ENCODE measurements at regions not wholly inside any gene's neighbourhood (a gene's known extent, or its start where the extent isn't known, plus 50 kb on each side); places are given as distances from the start of the nearest gene placed in this dataset.
"Not testable (repeated sequence)": the region's sequence is repeated elsewhere in the genome, so short reads cannot be mapped to it uniquely, and the experiment has no call there.

GRCh38 chr3:6655275-6655674, 205.6 kb upstream of the GRM7 start:
- no peak for DNase-seq

DNA sequence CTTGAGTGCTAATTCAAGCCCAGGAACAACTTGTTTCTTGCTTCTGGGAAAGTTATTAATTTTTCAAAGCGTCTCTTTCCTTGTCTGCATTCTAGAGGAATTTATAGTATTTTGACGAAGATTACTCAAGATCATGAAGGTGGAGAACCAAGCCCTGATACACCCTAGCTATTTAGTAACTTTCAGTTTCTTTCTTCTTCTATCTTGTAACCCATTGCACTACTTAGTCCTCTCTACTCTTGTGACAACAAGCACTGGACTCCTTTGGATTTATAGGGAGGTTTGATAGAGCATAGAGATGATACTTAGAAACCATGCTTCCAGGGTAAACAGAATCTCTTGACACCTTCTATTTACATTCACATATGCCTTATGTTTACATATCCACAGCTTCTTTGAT, 203.3 kb upstream of the GRM7 start:
- DNase-seq = no peak

- DNase-seq = no peak
These were observed 193.6 kb upstream of the GRM7 start for GRCh38 chr3:6667354-6667753.

DNA sequence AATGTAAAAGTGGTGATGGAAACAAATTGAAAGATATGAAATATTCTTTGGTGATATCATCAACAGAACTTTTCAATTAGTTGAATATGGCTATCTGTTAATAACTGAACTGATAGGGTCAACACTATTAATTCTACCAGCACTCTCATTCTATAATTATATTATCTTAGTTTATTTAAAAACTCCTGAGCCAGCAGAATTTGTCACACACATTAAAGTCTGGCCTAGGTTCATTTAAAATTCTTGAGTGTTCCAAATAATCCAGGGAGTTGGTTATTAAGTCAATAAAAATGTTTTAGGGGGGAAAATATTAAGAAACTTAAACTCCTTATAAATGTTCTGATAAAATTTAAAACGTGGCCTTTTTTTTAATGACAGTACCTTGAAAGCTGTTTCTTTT, 189.6 kb upstream of the GRM7 start:
- no peak for DNase-seq

DNA sequence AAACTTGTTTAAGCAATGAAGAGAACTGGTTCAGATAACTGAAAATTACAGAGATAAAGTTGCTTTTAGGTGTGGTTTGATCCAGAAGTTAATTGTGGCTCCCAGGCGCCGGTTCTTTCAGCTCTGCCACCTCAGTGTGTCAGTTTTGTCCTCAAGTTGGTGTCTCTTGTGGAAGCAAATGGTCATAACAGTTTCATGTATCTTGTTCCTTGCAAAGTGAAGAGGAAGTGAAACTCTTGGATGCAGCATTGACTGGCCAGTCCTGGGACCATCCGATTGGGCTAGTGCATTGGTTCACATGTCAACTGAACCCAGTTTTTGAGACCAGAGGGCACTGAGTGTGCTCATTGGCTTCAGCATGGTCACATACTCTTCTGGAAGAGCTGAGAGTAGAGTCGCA, 181.4 kb upstream of the GRM7 start:
- DNase-seq = no peak

GRCh38 chr3:6680119-6680806, 180.7 kb upstream of the GRM7 start:
- DNase-seq = no peak

- no peak for DNase-seq
These were observed 163.6 kb upstream of the GRM7 start for GRCh38 chr3:6697285-6697684.

GRCh38 chr3:6697722-6698121, 163.2 kb upstream of the GRM7 start:
- DNase-seq = no peak

DNA sequence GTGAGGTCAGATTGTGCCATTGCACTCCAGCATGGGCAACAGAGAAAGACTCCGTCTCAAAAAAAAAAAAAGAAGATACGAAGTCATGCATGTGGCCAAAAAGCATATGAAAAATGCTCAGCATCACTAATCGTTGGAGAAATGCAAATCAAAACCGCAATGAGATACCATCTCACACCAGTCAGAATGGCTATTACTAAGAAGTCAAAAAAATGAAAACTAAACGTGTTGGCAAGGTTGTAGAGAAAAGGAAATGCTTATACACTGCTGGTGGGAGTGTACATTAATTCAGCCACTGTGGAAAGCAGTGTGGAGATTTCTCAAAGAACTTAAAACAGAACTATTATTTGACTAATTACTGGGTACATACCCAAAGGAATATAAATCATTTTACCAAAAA, 156.1 kb upstream of the GRM7 start:
- not testable (repeated sequence) for DNase-seq

DNA sequence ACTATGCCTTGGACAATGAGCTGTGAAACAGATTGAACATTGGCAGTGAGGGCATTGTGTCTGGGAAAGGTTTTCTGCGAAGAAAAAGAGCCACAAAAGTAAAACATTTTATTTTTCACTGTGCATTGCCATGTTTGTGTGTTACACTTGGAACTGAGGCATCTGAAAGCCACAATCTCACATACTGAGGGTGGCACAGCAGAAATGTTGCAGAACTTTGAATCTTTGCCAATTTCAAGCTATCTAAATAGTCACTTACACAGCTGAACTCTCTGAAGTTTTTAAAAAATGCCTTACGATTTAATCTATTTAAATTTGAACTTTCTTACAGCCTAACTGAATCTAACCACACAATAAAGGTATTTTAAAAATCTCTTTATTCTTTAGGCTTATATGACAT, 154.1 kb upstream of the GRM7 start:
- no peak for DNase-seq

DNA sequence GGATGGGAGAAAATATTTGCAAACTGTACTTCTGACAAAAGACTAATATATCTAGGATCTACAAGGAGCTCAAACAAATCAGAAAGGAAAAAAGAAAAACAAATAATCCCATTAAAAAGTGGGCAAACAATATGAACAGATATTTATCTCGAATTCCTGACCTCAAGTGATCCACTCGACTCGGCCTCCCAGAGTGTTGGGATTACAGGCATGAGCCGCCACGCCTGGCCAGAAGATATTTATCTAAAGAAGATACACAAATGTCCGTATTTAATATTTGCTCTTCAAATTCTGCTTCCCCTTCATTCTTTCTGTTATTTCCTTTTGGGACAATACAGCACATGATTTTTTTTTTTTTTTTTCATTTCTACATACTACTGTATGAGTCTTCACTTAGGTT, 151.7 kb upstream of the GRM7 start:
- DNase-seq = no peak

- DNase-seq = no peak
These were observed 146.0 kb upstream of the GRM7 start for GRCh38 chr3:6714962-6715361.

DNA sequence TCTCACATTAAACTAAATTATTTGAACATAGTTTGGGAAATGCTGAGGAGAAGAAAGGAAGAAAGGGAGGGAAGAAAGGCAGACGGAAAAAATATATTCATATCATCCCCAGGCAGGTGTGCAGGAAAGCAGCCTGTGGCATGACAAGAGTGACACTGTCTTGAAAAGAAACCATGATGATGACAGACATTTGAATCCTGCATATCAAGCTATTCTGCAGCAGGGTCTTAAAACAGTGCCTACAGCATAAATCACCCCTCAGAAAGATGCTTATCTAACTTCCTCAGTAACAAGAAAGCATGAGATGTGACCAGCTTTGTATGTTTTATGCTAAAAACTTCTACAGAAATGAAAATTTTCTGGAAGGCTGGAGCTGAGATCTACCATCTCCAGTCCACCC, 144.5 kb upstream of the GRM7 start:
- no peak for DNase-seq

DNA sequence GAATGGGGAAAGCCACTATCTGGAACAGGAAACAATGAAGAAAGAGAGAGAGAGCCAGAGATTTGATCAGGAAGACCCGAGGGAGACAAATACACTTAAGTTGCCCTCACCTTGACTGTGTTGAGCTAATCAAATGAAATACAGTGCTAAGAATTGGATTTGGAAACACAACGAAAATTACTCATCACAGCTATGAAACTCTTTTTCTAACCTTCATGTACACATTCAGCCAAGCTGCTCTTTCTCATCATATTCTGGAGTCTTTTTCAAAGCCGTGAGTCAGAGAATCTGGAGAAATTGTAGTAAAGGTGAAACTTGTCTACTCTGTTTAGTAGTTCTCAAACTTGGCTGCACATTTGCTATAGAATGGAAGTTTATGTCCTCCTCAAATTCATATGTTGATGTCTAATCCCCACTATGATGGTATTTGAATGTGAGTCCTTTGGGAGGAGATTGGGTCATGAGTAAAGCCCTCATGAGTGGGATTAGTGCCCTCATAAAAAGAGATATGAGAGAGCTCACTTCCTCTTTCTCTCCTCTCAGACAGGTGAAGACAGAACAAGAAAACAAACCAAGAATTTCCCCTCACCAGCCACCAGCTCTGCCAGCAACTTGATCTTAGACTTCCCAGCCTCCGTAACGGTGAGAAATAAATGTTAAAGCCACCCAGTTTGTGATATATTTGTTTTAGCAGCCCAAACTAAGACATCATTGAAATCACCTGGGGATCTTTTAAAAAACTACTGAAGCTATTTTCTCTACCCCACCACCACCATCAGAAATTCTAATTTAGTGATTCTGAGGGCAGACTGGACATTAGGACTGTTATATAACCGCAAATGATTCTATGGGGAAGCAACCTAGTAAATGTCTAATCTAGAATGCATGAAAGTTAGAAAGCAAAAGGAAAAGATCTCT, 143.6 kb upstream of the GRM7 start:
- DNase-seq = no peak

DNA sequence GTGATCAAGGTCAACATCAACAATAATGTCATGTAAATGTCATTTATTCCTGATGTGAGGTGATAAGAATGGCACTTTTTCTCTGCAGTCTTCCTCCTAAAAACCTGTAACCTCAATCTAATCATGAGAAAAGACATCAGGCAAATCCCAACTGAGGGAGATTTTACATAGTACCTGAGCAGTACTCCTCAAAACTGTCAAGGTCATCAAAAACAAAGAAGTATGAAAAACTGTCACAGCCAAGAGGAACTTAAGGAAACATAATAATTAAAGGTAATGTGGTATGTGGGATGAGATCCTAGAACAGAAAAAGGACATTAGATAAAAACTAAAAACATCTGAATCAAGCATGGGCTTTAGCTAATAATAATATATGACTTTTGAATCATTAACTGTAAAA, 140.9 kb upstream of the GRM7 start:
- DNase-seq = no peak

GRCh38 chr3:6721491-6721890, 139.4 kb upstream of the GRM7 start:
- DNase-seq = no peak

DNA sequence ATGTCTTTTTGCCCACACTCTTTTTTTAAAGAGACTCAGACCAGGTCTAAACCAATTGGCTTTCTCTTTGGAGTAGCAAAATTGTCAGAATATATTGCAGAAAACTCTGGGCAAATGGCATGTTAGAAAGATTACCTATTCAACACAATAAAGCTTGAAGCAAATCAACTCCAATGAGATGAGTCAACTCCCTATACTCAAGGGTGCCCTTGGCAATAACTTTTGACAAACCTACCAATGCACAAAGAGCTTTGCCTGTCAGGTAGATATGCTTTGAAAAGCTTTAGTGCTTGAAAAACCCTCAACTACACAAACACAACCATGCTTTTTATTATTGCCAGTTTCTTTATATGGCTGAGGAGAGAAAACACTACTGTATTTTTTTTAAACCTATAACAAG, 137.7 kb upstream of the GRM7 start:
- DNase-seq = no peak

GRCh38 chr3:6726811-6727210, 134.1 kb upstream of the GRM7 start:
- no peak for DNase-seq

- no peak for DNase-seq
These were observed 128.1 kb upstream of the GRM7 start for GRCh38 chr3:6732807-6733206.

DNA sequence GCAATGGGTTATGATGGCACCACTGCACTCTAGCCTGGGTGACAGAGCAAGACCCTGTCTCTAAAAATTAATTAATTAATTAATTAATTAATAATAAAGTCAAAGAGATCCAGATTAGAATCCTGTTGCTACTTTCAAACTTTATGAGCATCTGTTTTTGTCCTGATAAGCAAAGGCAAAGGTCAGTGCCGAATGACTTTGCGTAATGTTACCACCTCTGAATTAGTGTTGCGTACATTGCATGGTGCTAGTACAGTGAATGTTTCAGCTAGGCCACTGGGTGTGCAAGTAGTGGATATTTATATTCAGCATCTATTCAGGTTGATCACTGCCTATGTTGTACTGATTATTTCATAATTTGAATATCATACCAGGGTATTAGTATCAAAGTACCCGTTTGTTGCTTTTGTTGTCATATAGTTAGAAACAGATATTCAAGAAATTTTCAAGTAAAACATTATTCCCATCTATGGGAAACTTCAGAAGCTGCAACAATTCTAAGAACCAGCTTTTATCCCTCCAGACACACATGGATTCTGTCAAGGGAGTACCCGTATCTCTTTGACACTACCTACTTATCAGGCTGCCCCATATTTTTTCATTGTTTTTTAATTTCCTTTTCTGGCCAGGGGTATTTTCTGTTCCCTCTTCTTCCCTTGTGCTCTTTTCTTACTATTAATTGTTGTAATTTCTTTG, 127.1 kb upstream of the GRM7 start:
- DNase-seq = no peak

GRCh38 chr3:6734395-6734746, 126.5 kb upstream of the GRM7 start:
- DNase-seq = no peak

GRCh38 chr3:6736836-6737629, 123.9 kb upstream of the GRM7 start:
- DNase-seq = no peak

GRCh38 chr3:6737630-6738029, 123.3 kb upstream of the GRM7 start:
- no peak for DNase-seq
